SK-N-SH treated with all-trans-retinoic acid at 6 μM for 48 hours (cell line): ENCODE measurements at regions not wholly inside any gene's neighbourhood (a gene's known extent, or its start where the extent isn't known, plus 50 kb on each side); places are given as distances from the start of the nearest gene placed in this dataset.

Source experiments
- ATAC-seq: fragments of 200-7000 bp; cut with Tn5 transposase; 3 replicates; pipeline ENCODE4 v1.9.1; 2020; ENCODE audit warnings: mild to moderate bottlenecking, moderate library complexity
- BACH2 ChIP-seq: fragments of 250-450 bp; sonication (Bioruptor Pico); IDR thresholded peaks from 2 replicates; pipeline ENCODE4 v1.9.0; 2021; ENCODE audit warnings: mild to moderate bottlenecking, borderline replicate concordance
- CREB5 ChIP-seq: fragments of 250-450 bp; sonication (Bioruptor Pico); IDR thresholded peaks from 2 replicates; pipeline ENCODE4 v1.5.1; 2020; ENCODE audit warnings: low read depth, mild to moderate bottlenecking, moderate library complexity
- CSDC2 ChIP-seq: fragments of 250-450 bp; sonication (Bioruptor Pico); IDR thresholded peaks from 2 replicates; pipeline ENCODE4 v1.5.0; 2020; ENCODE audit warnings: mild to moderate bottlenecking, moderate library complexity
- ESRRG ChIP-seq: fragments of 250-450 bp; sonication (Bioruptor Pico); IDR thresholded peaks from 2 replicates; pipeline ENCODE4 v1.6.1; 2021; ENCODE audit warnings: mild to moderate bottlenecking
- GLIS3 ChIP-seq: fragments of 250-450 bp; sonication (Bioruptor Pico); IDR thresholded peaks from 2 replicates; pipeline ENCODE4 v1.5.0; 2020; ENCODE audit warnings: mild to moderate bottlenecking, moderate library complexity
- ISL1 ChIP-seq: fragments of 250-450 bp; sonication (Bioruptor Pico); IDR thresholded peaks from 2 replicates; pipeline ENCODE4 v2.1.2; 2022; ENCODE audit warnings: mild to moderate bottlenecking, moderate library complexity
- OSR1 ChIP-seq: fragments of 250-450 bp; sonication (Bioruptor Pico); IDR thresholded peaks from 2 replicates; pipeline ENCODE4 v1.8.0; 2022; ENCODE audit warnings: moderate library complexity, mild to moderate bottlenecking, inconsistent platforms
- PPARA ChIP-seq: fragments of 250-450 bp; sonication (Bioruptor Pico); IDR thresholded peaks from 2 replicates; pipeline ENCODE4 v1.5.0; 2020; ENCODE audit warnings: mild to moderate bottlenecking, borderline replicate concordance
- RARB ChIP-seq: fragments of 250-450 bp; sonication (Bioruptor Pico); IDR thresholded peaks from 2 replicates; pipeline ENCODE4 v1.8.0; 2021; ENCODE audit warnings: mild to moderate bottlenecking, moderate library complexity
- TCF4 ChIP-seq: fragments of 250-450 bp; sonication (Bioruptor Pico); IDR thresholded peaks from 2 replicates; pipeline ENCODE4 v1.8.0; 2021; ENCODE audit warnings: mild to moderate bottlenecking, moderate library complexity, borderline replicate concordance
- TSHZ2 ChIP-seq: fragments of 250-450 bp; sonication (Bioruptor Pico); IDR thresholded peaks from 2 replicates; pipeline ENCODE4 v1.5.0; 2020; ENCODE audit warnings: mild to moderate bottlenecking, moderate library complexity
- ZC3H10 ChIP-seq: fragments of 250-450 bp; sonication (Bioruptor Pico); IDR thresholded peaks from 2 replicates; pipeline ENCODE4 v1.5.1; 2021; ENCODE audit warnings: mild to moderate bottlenecking, moderate library complexity
- ZFP3 ChIP-seq: fragments of 250-450 bp; sonication (Bioruptor Pico); IDR thresholded peaks from 2 replicates; pipeline ENCODE4 v1.5.0; 2020; ENCODE audit warnings: mild to moderate bottlenecking, moderate library complexity
- ZFP30 ChIP-seq: fragments of 450-650 bp; formaldehyde crosslinking; IDR thresholded peaks from 2 replicates; pipeline ENCODE4 v1.5.0; 2022; ENCODE audit warnings: mild to moderate bottlenecking, moderate library complexity
- ZNF565 ChIP-seq: fragments of 450-650 bp; formaldehyde crosslinking; conservative IDR thresholded peaks from 2 replicates; pipeline ENCODE4 v1.5.0; 2020; ENCODE audit warnings: low read depth, mild to moderate bottlenecking, moderate library complexity
- ZNF70 ChIP-seq: fragments of 450-650 bp; formaldehyde crosslinking; IDR thresholded peaks from 2 replicates; pipeline ENCODE4 v1.5.0; 2020; ENCODE audit warnings: mild to moderate bottlenecking, moderate library complexity
- ZNF8 ChIP-seq: fragments of 450-650 bp; formaldehyde crosslinking; IDR thresholded peaks from 2 replicates; pipeline ENCODE4 v1.5.0; 2020; ENCODE audit warnings: mild to moderate bottlenecking, moderate library complexity
- TF ChIP-seq, protein P1 (sequence below): fragments of 250-450 bp; sonication (Bioruptor Pico); IDR thresholded peaks from 2 replicates; pipeline ENCODE4 v1.5.1; 2021; ENCODE audit warnings: mild to moderate bottlenecking, moderate library complexity
- TF ChIP-seq, protein P2 (sequence below): fragments of 250-450 bp; sonication (Bioruptor Pico); IDR thresholded peaks from 2 replicates; pipeline ENCODE4 v1.8.0; 2020; ENCODE audit warnings: mild to moderate bottlenecking, moderate library complexity, borderline replicate concordance
- TF ChIP-seq, protein P3 (sequence below): fragments of 250-450 bp; sonication (Bioruptor Pico); IDR thresholded peaks from 2 replicates; pipeline ENCODE4 v1.8.0; 2021; ENCODE audit warnings: low read depth, mild to moderate bottlenecking, moderate library complexity, borderline replicate concordance

GRCh38 chr17:5840811-5841446 is 229.2 kb upstream of the WSCD1 start:
- TF ChIP-seq RARB: no peak
- no peak for TF ChIP-seq CREB5 (CRISPR knock-in tag)
- no peak for TF ChIP-seq TCF4 (CRISPR knock-in tag)
- TF ChIP-seq ISL1 (CRISPR knock-in tag): no peak
- no peak for TF ChIP-seq TSHZ2 (CRISPR knock-in tag)
- TF ChIP-seq ZNF70 (CRISPR knock-in tag): no peak
- no peak for TF ChIP-seq PPARA (CRISPR knock-in tag)
- TF ChIP-seq, protein P1, sequence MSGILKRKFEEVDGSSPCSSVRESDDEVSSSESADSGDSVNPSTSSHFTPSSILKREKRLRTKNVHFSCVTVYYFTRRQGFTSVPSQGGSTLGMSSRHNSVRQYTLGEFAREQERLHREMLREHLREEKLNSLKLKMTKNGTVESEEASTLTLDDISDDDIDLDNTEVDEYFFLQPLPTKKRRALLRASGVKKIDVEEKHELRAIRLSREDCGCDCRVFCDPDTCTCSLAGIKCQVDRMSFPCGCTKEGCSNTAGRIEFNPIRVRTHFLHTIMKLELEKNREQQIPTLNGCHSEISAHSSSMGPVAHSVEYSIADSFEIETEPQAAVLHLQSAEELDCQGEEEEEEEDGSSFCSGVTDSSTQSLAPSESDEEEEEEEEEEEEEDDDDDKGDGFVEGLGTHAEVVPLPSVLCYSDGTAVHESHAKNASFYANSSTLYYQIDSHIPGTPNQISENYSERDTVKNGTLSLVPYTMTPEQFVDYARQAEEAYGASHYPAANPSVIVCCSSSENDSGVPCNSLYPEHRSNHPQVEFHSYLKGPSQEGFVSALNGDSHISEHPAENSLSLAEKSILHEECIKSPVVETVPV (CRISPR knock-in tag): no peak
- TF ChIP-seq ZNF8 (CRISPR knock-in tag): no peak
- TF ChIP-seq BACH2 (CRISPR knock-in tag): no peak
- TF ChIP-seq ZFP30 (CRISPR knock-in tag): no peak
- TF ChIP-seq, protein P2, sequence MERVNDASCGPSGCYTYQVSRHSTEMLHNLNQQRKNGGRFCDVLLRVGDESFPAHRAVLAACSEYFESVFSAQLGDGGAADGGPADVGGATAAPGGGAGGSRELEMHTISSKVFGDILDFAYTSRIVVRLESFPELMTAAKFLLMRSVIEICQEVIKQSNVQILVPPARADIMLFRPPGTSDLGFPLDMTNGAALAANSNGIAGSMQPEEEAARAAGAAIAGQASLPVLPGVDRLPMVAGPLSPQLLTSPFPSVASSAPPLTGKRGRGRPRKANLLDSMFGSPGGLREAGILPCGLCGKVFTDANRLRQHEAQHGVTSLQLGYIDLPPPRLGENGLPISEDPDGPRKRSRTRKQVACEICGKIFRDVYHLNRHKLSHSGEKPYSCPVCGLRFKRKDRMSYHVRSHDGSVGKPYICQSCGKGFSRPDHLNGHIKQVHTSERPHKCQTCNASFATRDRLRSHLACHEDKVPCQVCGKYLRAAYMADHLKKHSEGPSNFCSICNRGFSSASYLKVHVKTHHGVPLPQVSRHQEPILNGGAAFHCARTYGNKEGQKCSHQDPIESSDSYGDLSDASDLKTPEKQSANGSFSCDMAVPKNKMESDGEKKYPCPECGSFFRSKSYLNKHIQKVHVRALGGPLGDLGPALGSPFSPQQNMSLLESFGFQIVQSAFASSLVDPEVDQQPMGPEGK (CRISPR knock-in tag): no peak
- no peak for TF ChIP-seq CSDC2
- no peak for TF ChIP-seq ZNF565 (CRISPR knock-in tag)
- no peak for TF ChIP-seq GLIS3 (CRISPR knock-in tag)
- TF ChIP-seq ZFP3 (CRISPR knock-in tag): no peak
- TF ChIP-seq ESRRG (CRISPR knock-in tag): no peak
- no peak for TF ChIP-seq ZC3H10 (CRISPR knock-in tag)
- TF ChIP-seq OSR1: no peak
- no peak for ATAC-seq

- TF ChIP-seq GLIS3 (CRISPR knock-in tag): no peak
- TF ChIP-seq, protein P3, sequence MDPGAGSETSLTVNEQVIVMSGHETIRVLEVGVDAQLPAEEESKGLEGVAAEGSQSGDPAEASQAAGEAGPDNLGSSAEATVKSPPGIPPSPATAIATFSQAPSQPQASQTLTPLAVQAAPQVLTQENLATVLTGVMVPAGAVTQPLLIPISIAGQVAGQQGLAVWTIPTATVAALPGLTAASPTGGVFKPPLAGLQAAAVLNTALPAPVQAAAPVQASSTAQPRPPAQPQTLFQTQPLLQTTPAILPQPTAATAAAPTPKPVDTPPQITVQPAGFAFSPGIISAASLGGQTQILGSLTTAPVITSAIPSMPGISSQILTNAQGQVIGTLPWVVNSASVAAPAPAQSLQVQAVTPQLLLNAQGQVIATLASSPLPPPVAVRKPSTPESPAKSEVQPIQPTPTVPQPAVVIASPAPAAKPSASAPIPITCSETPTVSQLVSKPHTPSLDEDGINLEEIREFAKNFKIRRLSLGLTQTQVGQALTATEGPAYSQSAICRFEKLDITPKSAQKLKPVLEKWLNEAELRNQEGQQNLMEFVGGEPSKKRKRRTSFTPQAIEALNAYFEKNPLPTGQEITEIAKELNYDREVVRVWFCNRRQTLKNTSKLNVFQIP (CRISPR knock-in tag): no peak
- ATAC-seq: no peak
These were observed 228.3 kb upstream of the WSCD1 start for GRCh38 chr17:5841862-5842261.

DNA sequence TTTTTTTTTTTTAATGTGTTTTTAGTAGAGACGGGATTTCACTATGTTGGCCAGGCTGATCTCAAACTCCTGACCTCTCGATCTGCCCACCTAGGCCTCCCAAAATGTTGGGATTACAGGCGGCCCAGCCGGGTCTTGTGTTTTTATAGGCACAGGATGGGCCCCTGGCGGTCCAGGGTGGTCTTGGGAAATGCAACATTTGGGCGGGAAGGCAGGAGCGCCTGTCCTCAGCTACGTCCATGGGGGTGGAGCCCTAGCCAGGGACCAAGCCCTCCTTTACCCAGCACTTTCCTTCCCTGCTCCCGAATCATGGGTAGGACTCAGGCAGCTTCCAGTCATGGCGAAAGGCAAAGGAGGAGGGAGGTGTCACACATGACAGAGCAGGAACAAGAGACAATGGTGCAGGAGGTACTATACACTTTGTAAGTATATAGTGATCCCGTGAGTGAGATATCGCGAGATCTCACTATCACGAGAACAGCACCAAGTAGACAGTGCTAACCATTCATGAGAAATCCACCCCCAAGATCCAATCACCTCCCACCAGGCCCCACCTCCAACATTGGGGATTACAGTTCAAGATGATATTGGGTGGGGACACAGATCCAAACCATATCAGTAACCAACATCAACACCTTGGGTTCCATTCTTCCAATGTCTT is 226.7 kb upstream of the WSCD1 start:
- ATAC-seq: no peak
- TF ChIP-seq ZNF70 (CRISPR knock-in tag): no peak
- TF ChIP-seq ZNF565 (CRISPR knock-in tag): no peak
- TF ChIP-seq ESRRG (CRISPR knock-in tag): no peak
- no peak for TF ChIP-seq GLIS3 (CRISPR knock-in tag)
- TF ChIP-seq TSHZ2 (CRISPR knock-in tag): no peak
- TF ChIP-seq, protein P1 (CRISPR knock-in tag): no peak
- TF ChIP-seq TCF4 (CRISPR knock-in tag): no peak
- TF ChIP-seq ZFP30 (CRISPR knock-in tag): no peak
- no peak for TF ChIP-seq OSR1
- TF ChIP-seq ZC3H10 (CRISPR knock-in tag): no peak
- no peak for TF ChIP-seq CSDC2
- no peak for TF ChIP-seq CREB5 (CRISPR knock-in tag)
- TF ChIP-seq ZFP3 (CRISPR knock-in tag): no peak
